SK-N-MC (cell line): ENCODE measurements at regions not wholly inside any gene's neighbourhood (a gene's known extent, or its start where the extent isn't known, plus 50 kb on each side); places are given as distances from the start of the nearest gene placed in this dataset.

ENCODE experiments used
- EZH2 ChIP-seq: fragments of 200-600 bp; sonication (generic); IDR thresholded peaks from one replicate; pipeline ENCODE4 v1.6.1; 2017; ENCODE audit warnings: antibody characterized with exemption
- FOXP2 ChIP-seq: optimal IDR thresholded peaks from 2 replicates; pipeline ENCODE3; 2011; ENCODE audit warnings: mild to moderate bottlenecking, moderate library complexity; ENCODE audit not compliant: insufficient read depth; ENCODE audit errors: extremely low read length, control extremely low read depth
- POLR2AphosphoS5 ChIP-seq: IDR thresholded peaks from 2 replicates; pipeline ENCODE4 v1.6.1; 2012; ENCODE audit warnings: mild to moderate bottlenecking, low read depth, low read length, borderline replicate concordance

GRCh38 chr1:88191917-88192316 is 492.2 kb upstream of the PKN2 start:
- no peak for TF ChIP-seq EZH2
- no peak for TF ChIP-seq POLR2AphosphoS5
- no peak for TF ChIP-seq FOXP2
